DND-41 (cell line): ENCODE measurements at regions not wholly inside any gene's neighbourhood (a gene's known extent, or its start where the extent isn't known, plus 50 kb on each side); places are given as distances from the start of the nearest gene placed in this dataset.

ENCODE experiments used
- ATAC-seq: fragments of 200-7000 bp; cut with Tn5 transposase; 3 replicates; pipeline ENCODE4 v1.9.1; 2021; ENCODE audit warnings: low read depth; ENCODE audit not compliant: insufficient read depth
- DNase-seq: peaks from one replicate; pipeline ENCODE4 v3.0.0-alpha.2; 2020
- H2AFZ ChIP-seq: 2 replicates; pipeline ENCODE4 v1.6.0; 2012; ENCODE audit warnings: low read depth, low read length
- H3K27ac ChIP-seq: 2 replicates; pipeline ENCODE4 v1.5.1; 2012; ENCODE audit warnings: low read length, inconsistent platforms
- H3K27me3 ChIP-seq: fragments of 200-600 bp; sonication (generic); 2 replicates; pipeline ENCODE4 v1.6.0; 2012; ENCODE audit warnings: low read length, mild to moderate bottlenecking, inconsistent platforms; ENCODE audit not compliant: insufficient read depth, poor library complexity
- H3K36me3 ChIP-seq: 2 replicates; pipeline ENCODE4 v1.5.1; 2012; ENCODE audit warnings: low read length, inconsistent platforms; ENCODE audit not compliant: insufficient read depth
- H3K4me1 ChIP-seq: 2 replicates; pipeline ENCODE4 v1.5.1; 2012; ENCODE audit warnings: mild to moderate bottlenecking, low read length; ENCODE audit not compliant: insufficient read depth
- H3K4me2 ChIP-seq: 2 replicates; pipeline ENCODE4 v1.6.0; 2012; ENCODE audit warnings: mild to moderate bottlenecking, moderate library complexity, low read length, inconsistent platforms; ENCODE audit not compliant: insufficient read depth
- H3K4me3 ChIP-seq, 2 experiments: fragments of 200-600 bp in 1 of 2; shearing (Covaris generic) in 1 of 2; 2 replicates each; pipeline ENCODE4 v1.5.1; 2012 to 2016; ENCODE audit warnings: inconsistent platforms in 2 of 2, low read length in 2 of 2, mild to moderate bottlenecking in 2 of 2, low read depth in 1 of 2, moderate library complexity in 1 of 2
- H3K79me2 ChIP-seq: 2 replicates; pipeline ENCODE4 v1.6.0; 2012; ENCODE audit warnings: low read length, inconsistent platforms; ENCODE audit not compliant: insufficient read depth
- H3K9ac ChIP-seq: 2 replicates; pipeline ENCODE4 v1.6.0; 2012; ENCODE audit warnings: low read depth, mild to moderate bottlenecking, inconsistent platforms, low read length, moderate library complexity
- H3K9me3 ChIP-seq: 2 replicates; pipeline ENCODE4 v1.5.1; 2012; ENCODE audit warnings: low read length, moderate library complexity, mild to moderate bottlenecking, inconsistent platforms; ENCODE audit not compliant: insufficient read depth, severe bottlenecking
- H4K20me1 ChIP-seq: 2 replicates; pipeline ENCODE4 v1.6.0; 2012; ENCODE audit warnings: low read length; ENCODE audit not compliant: insufficient read depth
- EZH2 ChIP-seq: IDR thresholded peaks from 3 replicates; pipeline ENCODE4 v1.6.1; 2012; ENCODE audit warnings: borderline replicate concordance, low read depth, mild to moderate bottlenecking, moderate library complexity, low read length, inconsistent platforms; ENCODE audit not compliant: severe bottlenecking
- TF ChIP-seq, protein P1 (sequence below): IDR thresholded peaks from 2 replicates; pipeline ENCODE4 v1.5.1; 2012; ENCODE audit warnings: borderline replicate concordance, low read length, moderate library complexity, mild to moderate bottlenecking; ENCODE audit not compliant: poor library complexity, severe bottlenecking; ENCODE audit errors: extremely low read depth

DNA sequence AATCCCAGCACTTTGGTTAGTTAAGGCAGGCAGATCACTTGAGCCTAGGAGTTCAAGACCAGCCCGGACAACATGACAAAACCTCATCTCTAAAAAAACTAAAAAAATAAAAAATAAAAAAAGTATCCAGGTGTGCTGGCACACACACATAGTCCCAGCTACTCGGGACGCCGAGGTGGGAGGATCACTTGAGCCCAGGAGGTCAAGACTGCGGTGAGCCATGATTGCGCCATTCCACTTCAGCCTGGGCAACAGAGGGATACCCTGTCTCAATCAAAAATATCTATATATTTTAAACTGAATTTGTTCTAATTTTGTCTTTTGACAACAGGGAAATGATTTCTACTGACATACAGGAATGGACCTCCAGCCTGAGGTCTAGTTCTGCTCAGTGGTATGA lies 73.3 kb upstream of the MBOAT2 start:
- Histone ChIP-seq H4K20me1 (no peaks in the 10 kb centered on the region), H3K27ac (no peak overlapping the region), H3K9me3 (peaks cover 8% of the 10 kb centered on the region), H3K4me3 (no peak overlapping the region), H3K36me3 (no peaks in the 10 kb centered on the region), H3K4me2 (no peak overlapping the region), H2AFZ (no peak overlapping the region), H3K9ac (no peak overlapping the region), H3K4me1 (no peaks in the 10 kb centered on the region), H3K27me3 (no peaks in the 10 kb centered on the region), H3K79me2 (no peaks in the 10 kb centered on the region)
- DNase-seq (no peak), ATAC-seq (no peak)
- TF ChIP-seq EZH2: no peak
- TF ChIP-seq, protein P1, sequence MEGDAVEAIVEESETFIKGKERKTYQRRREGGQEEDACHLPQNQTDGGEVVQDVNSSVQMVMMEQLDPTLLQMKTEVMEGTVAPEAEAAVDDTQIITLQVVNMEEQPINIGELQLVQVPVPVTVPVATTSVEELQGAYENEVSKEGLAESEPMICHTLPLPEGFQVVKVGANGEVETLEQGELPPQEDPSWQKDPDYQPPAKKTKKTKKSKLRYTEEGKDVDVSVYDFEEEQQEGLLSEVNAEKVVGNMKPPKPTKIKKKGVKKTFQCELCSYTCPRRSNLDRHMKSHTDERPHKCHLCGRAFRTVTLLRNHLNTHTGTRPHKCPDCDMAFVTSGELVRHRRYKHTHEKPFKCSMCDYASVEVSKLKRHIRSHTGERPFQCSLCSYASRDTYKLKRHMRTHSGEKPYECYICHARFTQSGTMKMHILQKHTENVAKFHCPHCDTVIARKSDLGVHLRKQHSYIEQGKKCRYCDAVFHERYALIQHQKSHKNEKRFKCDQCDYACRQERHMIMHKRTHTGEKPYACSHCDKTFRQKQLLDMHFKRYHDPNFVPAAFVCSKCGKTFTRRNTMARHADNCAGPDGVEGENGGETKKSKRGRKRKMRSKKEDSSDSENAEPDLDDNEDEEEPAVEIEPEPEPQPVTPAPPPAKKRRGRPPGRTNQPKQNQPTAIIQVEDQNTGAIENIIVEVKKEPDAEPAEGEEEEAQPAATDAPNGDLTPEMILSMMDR: no peak

- Histone ChIP-seq H3K36me3 (no peaks in the 10 kb centered on the region), H4K20me1 (no peaks in the 10 kb centered on the region), H3K27me3 (no peaks in the 10 kb centered on the region), H3K4me2 (no peak overlapping the region), H3K9ac (no peak overlapping the region), H3K4me3 (no peak overlapping the region), H3K4me1 (no peaks in the 10 kb centered on the region), H3K27ac (no peak overlapping the region), H3K79me2 (no peaks in the 10 kb centered on the region), H2AFZ (no peak overlapping the region), H3K9me3 (peaks cover 3% of the 10 kb centered on the region)
- no peak for TF ChIP-seq EZH2
- TF ChIP-seq, protein P1: no peak
- ATAC-seq (no peak), DNase-seq (no peak)
Measured at GRCh38 chr2:9076210-9076609, 72.7 kb upstream of the MBOAT2 start.

DNA sequence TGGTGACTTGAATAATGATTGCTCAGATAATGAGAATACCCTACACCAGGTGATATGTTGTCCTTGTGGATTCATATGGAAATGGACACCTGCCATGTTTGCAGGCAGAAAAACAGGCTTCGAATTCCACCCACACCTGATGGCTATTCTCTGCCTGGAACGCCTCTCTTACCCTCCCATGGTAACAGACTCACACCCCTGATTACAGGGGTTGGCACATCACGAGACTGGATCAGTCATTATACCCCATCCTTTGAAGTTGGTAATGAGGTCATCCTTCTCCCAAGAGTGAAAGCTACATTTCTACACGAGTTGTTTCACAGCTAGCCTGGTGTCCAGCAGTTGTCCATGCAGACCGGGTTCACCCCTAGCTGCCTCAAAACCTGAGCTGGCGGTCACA lies 71.4 kb upstream of the MBOAT2 start:
- DNase-seq (no peak), ATAC-seq (no peak)
- Histone ChIP-seq H3K4me3 (no peak overlapping the region), H2AFZ (no peak overlapping the region), H3K4me1 (no peaks in the 10 kb centered on the region), H3K9ac (no peak overlapping the region), H3K27me3 (no peaks in the 10 kb centered on the region), H3K9me3 (no peaks in the 10 kb centered on the region), H3K4me2 (no peak overlapping the region), H3K27ac (no peak overlapping the region), H3K36me3 (no peaks in the 10 kb centered on the region), H4K20me1 (no peaks in the 10 kb centered on the region), H3K79me2 (no peaks in the 10 kb centered on the region)
- TF ChIP-seq, protein P1: no peak
- no peak for TF ChIP-seq EZH2

DNA sequence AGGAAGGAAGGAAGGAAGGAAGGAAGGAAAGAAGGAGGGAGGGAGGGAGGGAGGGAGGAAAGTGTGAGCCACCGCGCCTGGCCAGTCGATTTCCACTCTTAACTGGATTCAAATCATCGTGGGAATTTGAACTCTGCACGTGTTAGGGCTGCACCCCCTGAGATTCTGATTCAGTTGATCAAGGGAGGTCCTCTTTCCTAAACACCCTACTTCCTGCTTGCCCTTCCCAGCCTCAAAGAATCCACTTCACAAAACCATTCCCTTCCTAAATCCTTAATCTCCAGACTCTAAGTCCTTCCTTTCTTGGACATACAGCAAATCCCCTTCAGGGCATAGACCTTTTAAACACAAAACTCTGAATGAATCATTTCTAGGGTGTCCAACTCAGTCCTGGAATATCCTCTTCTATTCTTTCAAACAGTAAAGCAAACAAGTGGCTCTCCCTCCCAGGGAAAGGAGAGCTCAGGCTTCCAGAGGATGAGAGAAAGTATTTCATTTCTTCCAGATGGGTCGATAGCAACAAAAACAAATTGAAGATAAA lies 68.2 kb upstream of the MBOAT2 start:
- DNase-seq: no peak
- Histone ChIP-seq H3K4me1 (no peaks in the 10 kb centered on the region), H3K79me2 (no peaks in the 10 kb centered on the region), H3K4me3 (no peak overlapping the region), H4K20me1 (no peaks in the 10 kb centered on the region), H3K9me3 (peaks cover under 1% of the 10 kb centered on the region), H3K27me3 (no peaks in the 10 kb centered on the region), H2AFZ (no peak overlapping the region), H3K9ac (no peak overlapping the region), H3K27ac (no peak overlapping the region), H3K36me3 (no peaks in the 10 kb centered on the region), H3K4me2 (no peak overlapping the region)
- ATAC-seq: no peak
- TF ChIP-seq EZH2: no peak
- TF ChIP-seq, protein P1: no peak
